Osteocyte (in vitro differentiated cells): ENCODE measurements at regions not wholly inside any gene's neighbourhood (a gene's known extent, or its start where the extent isn't known, plus 50 kb on each side); places are given as distances from the start of the nearest gene placed in this dataset.

Experiments used
- DNase-seq: peaks from one replicate; pipeline ENCODE4 v3.0.0; 2021; ENCODE audit warnings: mixed read lengths; ENCODE audit not compliant: unreplicated experiment; ENCODE audit errors: extremely low spot score
- H3K27ac Mint-ChIP-seq: one replicate; pipeline ENCODE4 v1.8.0; 2021; ENCODE audit warnings: mild to moderate bottlenecking, mixed read lengths; ENCODE audit not compliant: unreplicated experiment
- H3K27me3 Mint-ChIP-seq: one replicate; pipeline ENCODE4 v1.8.0; 2021; ENCODE audit warnings: mixed read lengths; ENCODE audit not compliant: unreplicated experiment
- H3K36me3 Mint-ChIP-seq: one replicate; pipeline ENCODE4 v1.8.0; 2021; ENCODE audit warnings: mixed read lengths; ENCODE audit not compliant: unreplicated experiment
- H3K4me1 Mint-ChIP-seq: one replicate; pipeline ENCODE4 v1.8.0; 2021; ENCODE audit warnings: mixed read lengths; ENCODE audit not compliant: unreplicated experiment
- H3K4me3 Mint-ChIP-seq: one replicate; pipeline ENCODE4 v1.8.0; 2021; ENCODE audit warnings: mild to moderate bottlenecking, moderate library complexity, mixed read lengths; ENCODE audit not compliant: unreplicated experiment
- H3K9me3 Mint-ChIP-seq: one replicate; pipeline ENCODE4 v1.8.0; 2021; ENCODE audit warnings: mixed read lengths; ENCODE audit not compliant: unreplicated experiment
- CTCF ChIP-seq: fragments of 200-600 bp; sonication (generic); IDR thresholded peaks from 2 replicates; pipeline ENCODE4 v1.5.0; 2021; ENCODE audit warnings: antibody characterized with exemption, mild to moderate bottlenecking, moderate library complexity

GRCh38 chr14:65187421-65188049, 85.2 kb upstream of the MAX start:
- TF ChIP-seq CTCF: no peak
- H3K4me3 Mint-ChIP-seq: no peak overlapping the region
- H3K4me1 Mint-ChIP-seq: peaks cover 8% of the 10 kb centered on the region

GRCh38 chr14:65190312-65190711, 88.0 kb upstream of the MAX start:
- H3K27ac Mint-ChIP-seq: no peak overlapping the region
- no peak overlapping the region for H3K4me3 Mint-ChIP-seq
- H3K9me3 Mint-ChIP-seq: no peaks in the 10 kb centered on the region
- no peaks in the 10 kb centered on the region for H3K36me3 Mint-ChIP-seq
- TF ChIP-seq CTCF: no peak
- H3K4me1 Mint-ChIP-seq: peaks cover 5% of the 10 kb centered on the region
- DNase-seq: no peak
- H3K27me3 Mint-ChIP-seq: peaks cover 43% of the 10 kb centered on the region

More at GRCh38 chr14:65187421-65188049, 85.2 kb upstream of the MAX start:
- Mint-ChIP-seq H3K27ac (no peak overlapping the region), H3K27me3 (peaks cover 50% of the 10 kb centered on the region), H3K36me3 (no peaks in the 10 kb centered on the region), H3K9me3 (peaks cover 4% of the 10 kb centered on the region)
- DNase-seq: no peak

GRCh38 chr14:65191716-65192115, 89.4 kb upstream of the MAX start:
- Mint-ChIP-seq H3K27me3 (peaks cover 33% of the 10 kb centered on the region), H3K27ac (no peak overlapping the region), H3K4me3 (no peak overlapping the region), H3K36me3 (no peaks in the 10 kb centered on the region), H3K4me1 (peaks cover 3% of the 10 kb centered on the region), H3K9me3 (no peaks in the 10 kb centered on the region)
- no peak for TF ChIP-seq CTCF
- DNase-seq: no peak

GRCh38 chr14:65192686-65193085, 90.4 kb upstream of the MAX start:
- H3K27me3 Mint-ChIP-seq: peaks cover 30% of the 10 kb centered on the region
- no peaks in the 10 kb centered on the region for H3K36me3 Mint-ChIP-seq
- H3K27ac Mint-ChIP-seq: no peak overlapping the region
- H3K4me1 Mint-ChIP-seq: peaks cover under 1% of the 10 kb centered on the region
- no peak overlapping the region for H3K4me3 Mint-ChIP-seq
- TF ChIP-seq CTCF: no peak
- H3K9me3 Mint-ChIP-seq: no peaks in the 10 kb centered on the region
- DNase-seq: no peak

- no peak for TF ChIP-seq CTCF
- H3K36me3 Mint-ChIP-seq: no peaks in the 10 kb centered on the region
- peaks cover 34% of the 10 kb centered on the region for H3K27me3 Mint-ChIP-seq
- H3K9me3 Mint-ChIP-seq: no peaks in the 10 kb centered on the region
- H3K27ac Mint-ChIP-seq: no peak overlapping the region
- no peak for DNase-seq
- H3K4me3 Mint-ChIP-seq: no peak overlapping the region
- H3K4me1 Mint-ChIP-seq: no peaks in the 10 kb centered on the region
Observed at GRCh38 chr14:65193916-65194590, 91.7 kb upstream of the MAX start.
